GM23338 (cell line): ENCODE measurements at regions not wholly inside any gene's neighbourhood (a gene's known extent, or its start where the extent isn't known, plus 50 kb on each side); places are given as distances from the start of the nearest gene placed in this dataset.

ENCODE experiments used
- ATAC-seq: fragments of 200-7000 bp; cut with Tn5 transposase; 3 replicates; pipeline ENCODE4 v1.9.1; 2020
- DNase-seq: peaks from one replicate; pipeline ENCODE4 v3.0.0-alpha.2; 2015; ENCODE audit warnings: low spot score
- H2AFZ ChIP-seq: fragments of 200-600 bp; sonication (generic); 2 replicates; pipeline ENCODE4 v1.8.0; 2016; ENCODE audit warnings: antibody characterized with exemption, mild to moderate bottlenecking, moderate library complexity
- H3F3A ChIP-seq: fragments of 200-600 bp; sonication (generic); replicated peaks from 2 replicates; pipeline ENCODE4 v1.8.0; 2017; ENCODE audit warnings: antibody characterized with exemption, mixed run types, low read depth
- H3K27ac ChIP-seq: fragments of 200-600 bp; sonication (generic); 2 replicates; pipeline ENCODE4 v1.6.1; 2016; ENCODE audit warnings: low read depth
- H3K27me3 ChIP-seq: fragments of 200-600 bp; sonication (generic); 2 replicates; pipeline ENCODE4 v1.8.0; 2016; ENCODE audit warnings: mild to moderate bottlenecking, mixed run types, moderate library complexity; ENCODE audit not compliant: insufficient read depth
- H3K36me3 ChIP-seq: fragments of 200-600 bp; sonication (generic); 2 replicates; pipeline ENCODE4 v1.8.0; 2016; ENCODE audit warnings: mild to moderate bottlenecking; ENCODE audit not compliant: insufficient read depth
- H3K4me1 ChIP-seq: fragments of 200-600 bp; sonication (generic); 2 replicates; pipeline ENCODE4 v1.8.0; 2016; ENCODE audit warnings: mild to moderate bottlenecking, moderate library complexity; ENCODE audit not compliant: insufficient read depth
- H3K4me2 ChIP-seq: fragments of 200-600 bp; sonication (generic); 2 replicates; pipeline ENCODE4 v1.7.1; 2017; ENCODE audit warnings: mixed run types
- H3K4me3 ChIP-seq: fragments of 200-600 bp; sonication (generic); 2 replicates; pipeline ENCODE4 v1.6.1; 2016; ENCODE audit warnings: mixed run types
- H3K79me2 ChIP-seq: fragments of 200-600 bp; sonication (generic); replicated peaks from 2 replicates; pipeline ENCODE4 v1.8.0; 2017; ENCODE audit warnings: mild to moderate bottlenecking; ENCODE audit not compliant: insufficient read depth
- H3K9me2 ChIP-seq: fragments of 200-600 bp; sonication (generic); 2 replicates; pipeline ENCODE4 v1.8.0; 2017; ENCODE audit not compliant: insufficient read depth
- H4K20me1 ChIP-seq: fragments of 200-600 bp; sonication (generic); replicated peaks from 2 replicates; pipeline ENCODE4 v1.8.0; 2017; ENCODE audit warnings: mild to moderate bottlenecking; ENCODE audit not compliant: insufficient read depth
- H3K27ac Mint-ChIP-seq: 2 replicates; pipeline ENCODE4 v1.8.0; 2020; ENCODE audit warnings: inconsistent platforms, mild to moderate bottlenecking, moderate library complexity, mixed read lengths
- H3K27me3 Mint-ChIP-seq: 3 replicates; pipeline ENCODE4 v1.8.0; 2022; ENCODE audit warnings: low read depth, mild to moderate bottlenecking, moderate library complexity, mixed read lengths, inconsistent platforms; ENCODE audit not compliant: insufficient read depth, poor library complexity
- H3K36me3 Mint-ChIP-seq: 3 replicates; pipeline ENCODE4 v1.8.0; 2021; ENCODE audit warnings: low read depth, mild to moderate bottlenecking, inconsistent platforms, moderate library complexity, mixed read lengths
- H3K4me1 Mint-ChIP-seq: 3 replicates; pipeline ENCODE4 v1.8.0; 2020; ENCODE audit warnings: mild to moderate bottlenecking, inconsistent platforms, mixed read lengths
- H3K4me3 Mint-ChIP-seq: 3 replicates; pipeline ENCODE4 v1.8.0; 2021; ENCODE audit warnings: moderate library complexity, mild to moderate bottlenecking, inconsistent platforms, mixed read lengths
- H3K9me3 Mint-ChIP-seq: 3 replicates; pipeline ENCODE4 v1.8.0; 2020; ENCODE audit warnings: moderate library complexity, mild to moderate bottlenecking, inconsistent platforms, mixed read lengths
- CREB1 ChIP-seq: fragments of 250-450 bp; sonication (Bioruptor Pico); IDR thresholded peaks from 2 replicates; pipeline ENCODE4 v1.5.0; 2020; ENCODE audit warnings: low read depth, mild to moderate bottlenecking, moderate library complexity
- EZH2 ChIP-seq: fragments of 200-600 bp; sonication (generic); IDR thresholded peaks from one replicate; pipeline ENCODE4 v1.8.0; 2017; ENCODE audit warnings: antibody characterized with exemption, mild to moderate bottlenecking, low read depth; ENCODE audit not compliant: unreplicated experiment
- NANOG ChIP-seq: IDR thresholded peaks from 2 replicates; pipeline ENCODE4 v1.6.1; 2016; ENCODE audit warnings: antibody characterized with exemption, borderline replicate concordance
- ZNF331 ChIP-seq: fragments of 250-450 bp; sonication (Bioruptor Pico); IDR thresholded peaks from 2 replicates; pipeline ENCODE4 v1.5.0; 2020; ENCODE audit warnings: low read depth, mild to moderate bottlenecking, moderate library complexity
- TF ChIP-seq, protein P1 (sequence below): IDR thresholded peaks from one replicate; pipeline ENCODE4 v1.6.1; 2018; ENCODE audit warnings: antibody characterized with exemption; ENCODE audit not compliant: unreplicated experiment
- TF ChIP-seq, protein P2 (sequence below): fragments of 250-450 bp; sonication (Bioruptor Pico); IDR thresholded peaks from 2 replicates; pipeline ENCODE4 v1.5.0; 2020; ENCODE audit warnings: mild to moderate bottlenecking, moderate library complexity
- TF ChIP-seq, protein P3 (sequence below), 2 experiments: fragments of 200-600 bp in 1 of 2; sonication (generic) in 1 of 2; conservative IDR thresholded peaks; 2 replicates each; pipeline versions ENCODE4 v1.5.1 to v1.6.1; 2016 to 2017; ENCODE audit warnings: antibody characterized with exemption in 2 of 2, low read depth in 2 of 2, mild to moderate bottlenecking in 2 of 2, moderate library complexity in 1 of 2
- TF ChIP-seq, protein P4 (sequence below): IDR thresholded peaks from 2 replicates; pipeline ENCODE4 v1.6.1; 2016; ENCODE audit warnings: antibody characterized with exemption

DNA sequence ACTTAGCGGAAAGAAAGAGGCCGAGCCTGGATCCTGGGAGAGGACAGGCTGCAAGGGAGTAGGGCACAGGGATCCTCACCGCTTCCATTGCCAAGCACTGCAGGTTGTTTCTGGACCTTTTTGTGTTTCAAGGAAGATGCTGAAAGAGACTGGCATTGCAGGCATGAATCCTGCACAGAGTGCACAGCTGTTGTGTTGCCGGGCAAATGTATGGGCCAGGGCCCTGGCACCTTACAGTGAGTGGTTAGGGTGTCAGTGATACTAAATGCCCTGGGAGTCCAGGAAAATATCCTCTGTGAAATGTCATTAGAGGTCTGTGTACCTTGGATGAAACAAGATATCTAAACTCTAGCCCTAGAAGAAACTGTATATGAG is 145.5 kb upstream of the FGGY start:
- H3K36me3 Mint-ChIP-seq: no peaks in the 10 kb centered on the region
- H3K27ac ChIP-seq: no peak overlapping the region
- DNase-seq (no peak), ATAC-seq (no peak)
- TF ChIP-seq NANOG (no peak), ZNF331 (no peak), EZH2 (no peak), CREB1 (CRISPR knock-in tag) (no peak)
- TF ChIP-seq, protein P1, sequence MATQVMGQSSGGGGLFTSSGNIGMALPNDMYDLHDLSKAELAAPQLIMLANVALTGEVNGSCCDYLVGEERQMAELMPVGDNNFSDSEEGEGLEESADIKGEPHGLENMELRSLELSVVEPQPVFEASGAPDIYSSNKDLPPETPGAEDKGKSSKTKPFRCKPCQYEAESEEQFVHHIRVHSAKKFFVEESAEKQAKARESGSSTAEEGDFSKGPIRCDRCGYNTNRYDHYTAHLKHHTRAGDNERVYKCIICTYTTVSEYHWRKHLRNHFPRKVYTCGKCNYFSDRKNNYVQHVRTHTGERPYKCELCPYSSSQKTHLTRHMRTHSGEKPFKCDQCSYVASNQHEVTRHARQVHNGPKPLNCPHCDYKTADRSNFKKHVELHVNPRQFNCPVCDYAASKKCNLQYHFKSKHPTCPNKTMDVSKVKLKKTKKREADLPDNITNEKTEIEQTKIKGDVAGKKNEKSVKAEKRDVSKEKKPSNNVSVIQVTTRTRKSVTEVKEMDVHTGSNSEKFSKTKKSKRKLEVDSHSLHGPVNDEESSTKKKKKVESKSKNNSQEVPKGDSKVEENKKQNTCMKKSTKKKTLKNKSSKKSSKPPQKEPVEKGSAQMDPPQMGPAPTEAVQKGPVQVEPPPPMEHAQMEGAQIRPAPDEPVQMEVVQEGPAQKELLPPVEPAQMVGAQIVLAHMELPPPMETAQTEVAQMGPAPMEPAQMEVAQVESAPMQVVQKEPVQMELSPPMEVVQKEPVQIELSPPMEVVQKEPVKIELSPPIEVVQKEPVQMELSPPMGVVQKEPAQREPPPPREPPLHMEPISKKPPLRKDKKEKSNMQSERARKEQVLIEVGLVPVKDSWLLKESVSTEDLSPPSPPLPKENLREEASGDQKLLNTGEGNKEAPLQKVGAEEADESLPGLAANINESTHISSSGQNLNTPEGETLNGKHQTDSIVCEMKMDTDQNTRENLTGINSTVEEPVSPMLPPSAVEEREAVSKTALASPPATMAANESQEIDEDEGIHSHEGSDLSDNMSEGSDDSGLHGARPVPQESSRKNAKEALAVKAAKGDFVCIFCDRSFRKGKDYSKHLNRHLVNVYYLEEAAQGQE: no peak
- TF ChIP-seq, protein P2, sequence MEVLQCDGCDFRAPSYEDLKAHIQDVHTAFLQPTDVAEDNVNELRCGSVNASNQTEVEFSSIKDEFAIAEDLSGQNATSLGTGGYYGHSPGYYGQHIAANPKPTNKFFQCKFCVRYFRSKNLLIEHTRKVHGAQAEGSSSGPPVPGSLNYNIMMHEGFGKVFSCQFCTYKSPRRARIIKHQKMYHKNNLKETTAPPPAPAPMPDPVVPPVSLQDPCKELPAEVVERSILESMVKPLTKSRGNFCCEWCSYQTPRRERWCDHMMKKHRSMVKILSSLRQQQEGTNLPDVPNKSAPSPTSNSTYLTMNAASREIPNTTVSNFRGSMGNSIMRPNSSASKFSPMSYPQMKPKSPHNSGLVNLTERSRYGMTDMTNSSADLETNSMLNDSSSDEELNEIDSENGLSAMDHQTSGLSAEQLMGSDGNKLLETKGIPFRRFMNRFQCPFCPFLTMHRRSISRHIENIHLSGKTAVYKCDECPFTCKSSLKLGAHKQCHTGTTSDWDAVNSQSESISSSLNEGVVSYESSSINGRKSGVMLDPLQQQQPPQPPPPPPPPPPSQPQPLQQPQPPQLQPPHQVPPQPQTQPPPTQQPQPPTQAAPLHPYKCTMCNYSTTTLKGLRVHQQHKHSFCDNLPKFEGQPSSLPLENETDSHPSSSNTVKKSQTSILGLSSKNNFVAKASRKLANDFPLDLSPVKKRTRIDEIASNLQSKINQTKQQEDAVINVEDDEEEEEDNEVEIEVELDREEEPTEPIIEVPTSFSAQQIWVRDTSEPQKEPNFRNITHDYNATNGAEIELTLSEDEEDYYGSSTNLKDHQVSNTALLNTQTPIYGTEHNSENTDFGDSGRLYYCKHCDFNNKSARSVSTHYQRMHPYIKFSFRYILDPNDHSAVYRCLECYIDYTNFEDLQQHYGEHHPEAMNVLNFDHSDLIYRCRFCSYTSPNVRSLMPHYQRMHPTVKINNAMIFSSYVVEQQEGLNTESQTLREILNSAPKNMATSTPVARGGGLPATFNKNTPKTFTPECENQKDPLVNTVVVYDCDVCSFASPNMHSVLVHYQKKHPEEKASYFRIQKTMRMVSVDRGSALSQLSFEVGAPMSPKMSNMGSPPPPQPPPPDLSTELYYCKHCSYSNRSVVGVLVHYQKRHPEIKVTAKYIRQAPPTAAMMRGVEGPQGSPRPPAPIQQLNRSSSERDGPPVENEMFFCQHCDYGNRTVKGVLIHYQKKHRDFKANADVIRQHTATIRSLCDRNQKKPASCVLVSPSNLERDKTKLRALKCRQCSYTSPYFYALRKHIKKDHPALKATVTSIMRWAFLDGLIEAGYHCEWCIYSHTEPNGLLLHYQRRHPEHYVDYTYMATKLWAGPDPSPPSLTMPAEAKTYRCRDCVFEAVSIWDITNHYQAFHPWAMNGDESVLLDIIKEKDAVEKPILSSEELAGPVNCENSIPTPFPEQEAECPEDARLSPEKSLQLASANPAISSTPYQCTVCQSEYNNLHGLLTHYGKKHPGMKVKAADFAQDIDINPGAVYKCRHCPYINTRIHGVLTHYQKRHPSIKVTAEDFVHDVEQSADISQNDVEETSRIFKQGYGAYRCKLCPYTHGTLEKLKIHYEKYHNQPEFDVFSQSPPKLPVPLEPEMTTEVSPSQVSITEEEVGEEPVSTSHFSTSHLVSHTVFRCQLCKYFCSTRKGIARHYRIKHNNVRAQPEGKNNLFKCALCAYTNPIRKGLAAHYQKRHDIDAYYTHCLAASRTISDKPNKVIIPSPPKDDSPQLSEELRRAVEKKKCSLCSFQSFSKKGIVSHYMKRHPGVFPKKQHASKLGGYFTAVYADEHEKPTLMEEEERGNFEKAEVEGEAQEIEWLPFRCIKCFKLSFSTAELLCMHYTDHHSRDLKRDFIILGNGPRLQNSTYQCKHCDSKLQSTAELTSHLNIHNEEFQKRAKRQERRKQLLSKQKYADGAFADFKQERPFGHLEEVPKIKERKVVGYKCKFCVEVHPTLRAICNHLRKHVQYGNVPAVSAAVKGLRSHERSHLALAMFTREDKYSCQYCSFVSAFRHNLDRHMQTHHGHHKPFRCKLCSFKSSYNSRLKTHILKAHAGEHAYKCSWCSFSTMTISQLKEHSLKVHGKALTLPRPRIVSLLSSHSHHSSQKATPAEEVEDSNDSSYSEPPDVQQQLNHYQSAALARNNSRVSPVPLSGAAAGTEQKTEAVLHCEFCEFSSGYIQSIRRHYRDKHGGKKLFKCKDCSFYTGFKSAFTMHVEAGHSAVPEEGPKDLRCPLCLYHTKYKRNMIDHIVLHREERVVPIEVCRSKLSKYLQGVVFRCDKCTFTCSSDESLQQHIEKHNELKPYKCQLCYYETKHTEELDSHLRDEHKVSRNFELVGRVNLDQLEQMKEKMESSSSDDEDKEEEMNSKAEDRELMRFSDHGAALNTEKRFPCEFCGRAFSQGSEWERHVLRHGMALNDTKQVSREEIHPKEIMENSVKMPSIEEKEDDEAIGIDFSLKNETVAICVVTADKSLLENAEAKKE (CRISPR knock-in tag): no peak
- TF ChIP-seq, protein P3, sequence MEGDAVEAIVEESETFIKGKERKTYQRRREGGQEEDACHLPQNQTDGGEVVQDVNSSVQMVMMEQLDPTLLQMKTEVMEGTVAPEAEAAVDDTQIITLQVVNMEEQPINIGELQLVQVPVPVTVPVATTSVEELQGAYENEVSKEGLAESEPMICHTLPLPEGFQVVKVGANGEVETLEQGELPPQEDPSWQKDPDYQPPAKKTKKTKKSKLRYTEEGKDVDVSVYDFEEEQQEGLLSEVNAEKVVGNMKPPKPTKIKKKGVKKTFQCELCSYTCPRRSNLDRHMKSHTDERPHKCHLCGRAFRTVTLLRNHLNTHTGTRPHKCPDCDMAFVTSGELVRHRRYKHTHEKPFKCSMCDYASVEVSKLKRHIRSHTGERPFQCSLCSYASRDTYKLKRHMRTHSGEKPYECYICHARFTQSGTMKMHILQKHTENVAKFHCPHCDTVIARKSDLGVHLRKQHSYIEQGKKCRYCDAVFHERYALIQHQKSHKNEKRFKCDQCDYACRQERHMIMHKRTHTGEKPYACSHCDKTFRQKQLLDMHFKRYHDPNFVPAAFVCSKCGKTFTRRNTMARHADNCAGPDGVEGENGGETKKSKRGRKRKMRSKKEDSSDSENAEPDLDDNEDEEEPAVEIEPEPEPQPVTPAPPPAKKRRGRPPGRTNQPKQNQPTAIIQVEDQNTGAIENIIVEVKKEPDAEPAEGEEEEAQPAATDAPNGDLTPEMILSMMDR (conservative IDR thresholded peaks at IDR 0.05; ENCODE audit: low read depth in 2 of 2): no peak
- TF ChIP-seq, protein P4, sequence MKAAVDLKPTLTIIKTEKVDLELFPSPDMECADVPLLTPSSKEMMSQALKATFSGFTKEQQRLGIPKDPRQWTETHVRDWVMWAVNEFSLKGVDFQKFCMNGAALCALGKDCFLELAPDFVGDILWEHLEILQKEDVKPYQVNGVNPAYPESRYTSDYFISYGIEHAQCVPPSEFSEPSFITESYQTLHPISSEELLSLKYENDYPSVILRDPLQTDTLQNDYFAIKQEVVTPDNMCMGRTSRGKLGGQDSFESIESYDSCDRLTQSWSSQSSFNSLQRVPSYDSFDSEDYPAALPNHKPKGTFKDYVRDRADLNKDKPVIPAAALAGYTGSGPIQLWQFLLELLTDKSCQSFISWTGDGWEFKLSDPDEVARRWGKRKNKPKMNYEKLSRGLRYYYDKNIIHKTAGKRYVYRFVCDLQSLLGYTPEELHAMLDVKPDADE: no peak
- no peaks in the 10 kb centered on the region for H3K9me2 ChIP-seq
- H3K27me3 ChIP-seq: peaks cover 14% of the 10 kb centered on the region
- no peaks in the 10 kb centered on the region; the same call in 2 of the 3 replicates for H3K9me3 Mint-ChIP-seq
- no peak overlapping the region for H3K4me3 Mint-ChIP-seq
- peaks cover 28% of the 10 kb centered on the region for H3K4me1 ChIP-seq
- no peaks in the 10 kb centered on the region for H3K79me2 ChIP-seq
- no peaks in the 10 kb centered on the region for H3K36me3 ChIP-seq
- H3K4me3 ChIP-seq: no peak overlapping the region
- H3K27ac Mint-ChIP-seq: no peak overlapping the region
- peak overlapping the region; percentile 52; the same call in 1 of the 2 replicates for H2AFZ ChIP-seq
- no peaks in the 10 kb centered on the region for H4K20me1 ChIP-seq
- H3K4me2 ChIP-seq: no peak overlapping the region
- peaks cover 37% of the 10 kb centered on the region for H3K4me1 Mint-ChIP-seq
- H3K27me3 Mint-ChIP-seq: peaks cover 3% of the 10 kb centered on the region
- peaks cover 11% of the 10 kb centered on the region; the same call in 1 of the 2 replicates for H3F3A ChIP-seq
